OCI-LY1 (cell line): ENCODE measurements at regions not wholly inside any gene's neighbourhood (a gene's known extent, or its start where the extent isn't known, plus 50 kb on each side); places are given as distances from the start of the nearest gene placed in this dataset.

Experiments used
- H2AFZ ChIP-seq: fragments of 200-600 bp; sonication (generic), shearing (Covaris generic); 2 replicates; pipeline ENCODE4 v1.6.0; 2014; ENCODE audit warnings: antibody characterized with exemption, mild to moderate bottlenecking, low read length
- H3F3A ChIP-seq: fragments of 200-600 bp; sonication (generic), shearing (Covaris generic); 2 replicates; pipeline ENCODE4 v1.6.0; 2014; ENCODE audit warnings: mild to moderate bottlenecking, antibody characterized with exemption, low read length, moderate library complexity; ENCODE audit not compliant: insufficient read depth
- H3K27ac ChIP-seq: fragments of 200-600 bp; sonication (generic); 2 replicates; pipeline ENCODE4 v1.5.1; 2014; ENCODE audit warnings: low read length, mixed run types, mild to moderate bottlenecking, low read depth; ENCODE audit not compliant: poor library complexity, severe bottlenecking
- H3K27me3 ChIP-seq: fragments of 200-600 bp; sonication (generic); 2 replicates; pipeline ENCODE4 v1.6.0; 2014; ENCODE audit warnings: antibody characterized with exemption, mild to moderate bottlenecking, low read length, moderate library complexity; ENCODE audit not compliant: insufficient read depth
- H3K36me3 ChIP-seq: fragments of 200-600 bp; sonication (generic); 2 replicates; pipeline ENCODE4 v1.6.1; 2014; ENCODE audit warnings: mild to moderate bottlenecking, antibody characterized with exemption, low read length, moderate library complexity, mixed read lengths; ENCODE audit not compliant: insufficient read depth
- H3K4me1 ChIP-seq: fragments of 200-600 bp; sonication (generic); 2 replicates; pipeline ENCODE4 v1.5.1; 2014; ENCODE audit warnings: mild to moderate bottlenecking, low read length, moderate library complexity; ENCODE audit not compliant: insufficient read depth, severe bottlenecking
- H3K4me2 ChIP-seq: fragments of 200-600 bp; sonication (generic), shearing (Covaris generic); 2 replicates; pipeline ENCODE4 v1.6.1; 2014; ENCODE audit warnings: low read length
- H3K4me3 ChIP-seq: fragments of 200-600 bp; sonication (generic); 2 replicates; pipeline ENCODE4 v1.5.1; 2014; ENCODE audit warnings: low read length, low read depth, mild to moderate bottlenecking, mixed read lengths; ENCODE audit not compliant: poor library complexity, severe bottlenecking
- H3K79me2 ChIP-seq: fragments of 200-600 bp; shearing (Covaris generic); 2 replicates; pipeline ENCODE4 v1.6.1; 2016; ENCODE audit warnings: mixed run types, low read length, mixed read lengths; ENCODE audit not compliant: insufficient read depth
- H3K9ac ChIP-seq: fragments of 200-600 bp; sonication (generic), shearing (Covaris generic); 2 replicates; pipeline ENCODE4 v1.6.1; 2014; ENCODE audit warnings: mild to moderate bottlenecking, low read length, mixed read lengths
- H3K9me2 ChIP-seq: fragments of 200-600 bp; sonication (generic), shearing (Covaris generic); 2 replicates; pipeline ENCODE4 v1.6.1; 2014; ENCODE audit warnings: low read depth, mild to moderate bottlenecking, low read length, mixed read lengths
- H3K9me3 ChIP-seq: fragments of 200-600 bp; shearing (Covaris generic); 2 replicates; pipeline ENCODE4 v1.6.1; 2014; ENCODE audit warnings: low read length, mixed read lengths
- H4K20me1 ChIP-seq: fragments of 200-600 bp; sonication (generic), shearing (Covaris generic); 2 replicates; pipeline ENCODE4 v1.6.0; 2016; ENCODE audit warnings: mild to moderate bottlenecking, low read length; ENCODE audit not compliant: insufficient read depth
- EZH2 ChIP-seq: fragments of 200-600 bp; sonication (generic), shearing (Covaris generic); IDR thresholded peaks from 2 replicates; pipeline ENCODE4 v1.8.0; 2017; ENCODE audit warnings: borderline replicate concordance, mixed run types, mild to moderate bottlenecking, antibody characterized with exemption, low read length, moderate library complexity, mixed read lengths
- TF ChIP-seq, protein P1 (sequence below): fragments of 200-600 bp; sonication (generic), shearing (Covaris generic); IDR thresholded peaks from 2 replicates; pipeline ENCODE4 v1.5.1; 2017; ENCODE audit warnings: mild to moderate bottlenecking, antibody characterized with exemption, low read length, moderate library complexity, mixed read lengths

DNA sequence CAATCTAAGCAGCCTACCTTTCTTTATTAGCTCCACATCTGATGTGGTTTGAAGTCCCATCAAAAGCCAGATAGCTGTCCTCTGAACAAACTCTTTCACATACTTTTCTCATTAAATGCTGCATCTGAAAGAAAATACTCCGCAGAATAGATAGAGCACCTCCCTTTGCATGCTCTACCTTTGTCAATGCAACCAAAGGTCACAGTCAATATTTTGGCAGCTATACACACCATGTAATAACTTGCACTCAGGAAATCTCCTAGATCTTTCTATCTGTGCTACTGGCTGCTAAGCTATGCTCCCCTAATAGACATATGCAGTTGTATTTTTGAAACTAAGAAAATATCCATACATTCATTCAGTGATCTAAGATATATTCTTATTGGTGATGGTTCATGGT is 204.8 kb upstream of the ARRDC4 start:
- no peak for TF ChIP-seq EZH2
- TF ChIP-seq, protein P1, sequence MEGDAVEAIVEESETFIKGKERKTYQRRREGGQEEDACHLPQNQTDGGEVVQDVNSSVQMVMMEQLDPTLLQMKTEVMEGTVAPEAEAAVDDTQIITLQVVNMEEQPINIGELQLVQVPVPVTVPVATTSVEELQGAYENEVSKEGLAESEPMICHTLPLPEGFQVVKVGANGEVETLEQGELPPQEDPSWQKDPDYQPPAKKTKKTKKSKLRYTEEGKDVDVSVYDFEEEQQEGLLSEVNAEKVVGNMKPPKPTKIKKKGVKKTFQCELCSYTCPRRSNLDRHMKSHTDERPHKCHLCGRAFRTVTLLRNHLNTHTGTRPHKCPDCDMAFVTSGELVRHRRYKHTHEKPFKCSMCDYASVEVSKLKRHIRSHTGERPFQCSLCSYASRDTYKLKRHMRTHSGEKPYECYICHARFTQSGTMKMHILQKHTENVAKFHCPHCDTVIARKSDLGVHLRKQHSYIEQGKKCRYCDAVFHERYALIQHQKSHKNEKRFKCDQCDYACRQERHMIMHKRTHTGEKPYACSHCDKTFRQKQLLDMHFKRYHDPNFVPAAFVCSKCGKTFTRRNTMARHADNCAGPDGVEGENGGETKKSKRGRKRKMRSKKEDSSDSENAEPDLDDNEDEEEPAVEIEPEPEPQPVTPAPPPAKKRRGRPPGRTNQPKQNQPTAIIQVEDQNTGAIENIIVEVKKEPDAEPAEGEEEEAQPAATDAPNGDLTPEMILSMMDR, result no peak
- H3K9ac ChIP-seq, result no peak overlapping the region
- H3K4me3 ChIP-seq, result no peak overlapping the region
- no peaks in the 10 kb centered on the region for H3K36me3 ChIP-seq
- H3K79me2 ChIP-seq, result no peaks in the 10 kb centered on the region
- no peak overlapping the region for H3K27ac ChIP-seq
- no peaks in the 10 kb centered on the region for H3F3A ChIP-seq
- no peaks in the 10 kb centered on the region for H3K9me2 ChIP-seq
- H3K9me3 ChIP-seq, result no peaks in the 10 kb centered on the region
- H3K27me3 ChIP-seq, result no peaks in the 10 kb centered on the region
- H3K4me1 ChIP-seq, result no peaks in the 10 kb centered on the region
- no peak overlapping the region for H3K4me2 ChIP-seq
- H4K20me1 ChIP-seq, result no peaks in the 10 kb centered on the region
- H2AFZ ChIP-seq, result no peak overlapping the region

DNA sequence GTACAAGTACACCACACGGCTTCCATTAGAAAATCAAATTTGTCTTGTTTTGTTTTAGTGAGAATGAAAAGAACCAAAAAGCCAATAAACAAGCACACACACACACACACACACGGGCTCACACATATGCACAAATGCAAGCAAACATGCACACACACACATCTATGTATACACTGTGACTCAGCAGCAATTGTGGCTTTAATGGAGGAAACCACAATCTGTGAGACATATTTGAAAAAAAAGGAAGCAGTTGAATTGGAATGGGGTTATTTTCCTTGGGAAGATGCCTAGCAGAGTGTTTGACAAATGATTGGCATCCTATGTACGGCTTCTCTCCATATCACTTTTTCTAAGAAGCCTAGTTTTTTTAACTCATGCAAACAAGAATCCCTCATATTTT is 201.1 kb upstream of the ARRDC4 start:
- H2AFZ ChIP-seq, result no peak overlapping the region
- no peaks in the 10 kb centered on the region for H4K20me1 ChIP-seq
- no peaks in the 10 kb centered on the region for H3K9me2 ChIP-seq
- H3K4me3 ChIP-seq, result no peak overlapping the region
- H3K4me2 ChIP-seq, result no peak overlapping the region
- no peaks in the 10 kb centered on the region for H3K9me3 ChIP-seq
- TF ChIP-seq, protein P1, result no peak
- no peak for TF ChIP-seq EZH2
- no peaks in the 10 kb centered on the region for H3F3A ChIP-seq
- H3K36me3 ChIP-seq, result no peaks in the 10 kb centered on the region
- H3K4me1 ChIP-seq, result no peaks in the 10 kb centered on the region
- no peak overlapping the region for H3K27ac ChIP-seq
- H3K79me2 ChIP-seq, result no peaks in the 10 kb centered on the region
- no peak overlapping the region for H3K9ac ChIP-seq
- no peaks in the 10 kb centered on the region for H3K27me3 ChIP-seq

GRCh38 chr15:97761110-97761509 is 199.4 kb upstream of the ARRDC4 start:
- Histone ChIP-seq H4K20me1 (no peaks in the 10 kb centered on the region), H3K9me3 (no peaks in the 10 kb centered on the region), H2AFZ (no peak overlapping the region), H3K36me3 (no peaks in the 10 kb centered on the region), H3K79me2 (no peaks in the 10 kb centered on the region), H3K4me3 (no peak overlapping the region), H3K9ac (no peak overlapping the region), H3K27ac (no peak overlapping the region), H3K4me2 (no peak overlapping the region), H3K27me3 (no peaks in the 10 kb centered on the region), H3K9me2 (no peaks in the 10 kb centered on the region), H3K4me1 (no peaks in the 10 kb centered on the region), H3F3A (no peaks in the 10 kb centered on the region)
- no peak for TF ChIP-seq EZH2
- TF ChIP-seq, protein P1, result no peak
